ENCODE measurements at regions not wholly inside any gene's neighbourhood (a gene's known extent, or its start where the extent isn't known, plus 50 kb on each side); places are given as distances from the start of the nearest gene placed in this dataset.
"Not testable (repeated sequence)": the region's sequence is repeated elsewhere in the genome, so short reads cannot be mapped to it uniquely, and the experiment has no call there.

DNA sequence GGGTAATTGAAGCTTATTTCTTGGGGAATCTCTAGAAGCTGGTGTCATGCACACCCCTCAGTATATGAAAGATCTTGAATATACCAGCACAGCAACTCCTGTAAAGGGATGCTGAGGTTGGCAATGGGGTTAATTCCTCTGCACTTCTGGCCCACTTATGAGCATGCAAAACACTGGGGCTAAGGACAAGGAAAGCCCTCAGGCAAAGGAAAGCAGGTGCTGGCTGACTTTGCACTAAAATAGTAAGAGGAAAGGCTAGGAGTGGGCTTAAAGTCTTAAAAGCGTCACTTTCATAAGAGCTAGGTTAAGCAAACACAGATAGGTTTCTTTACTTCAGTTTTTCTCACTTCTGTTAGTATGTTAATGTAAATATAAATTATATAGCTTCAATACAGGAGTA lies 572.6 kb upstream of the LUZP2 start:
- H3K27me3 Mint-ChIP-seq (ENCODE audit: low read depth, poor library complexity) = peaks cover 3% of the 10 kb centered on the region
- no peaks in the 10 kb centered on the region for H3K9me3 Mint-ChIP-seq

DNA sequence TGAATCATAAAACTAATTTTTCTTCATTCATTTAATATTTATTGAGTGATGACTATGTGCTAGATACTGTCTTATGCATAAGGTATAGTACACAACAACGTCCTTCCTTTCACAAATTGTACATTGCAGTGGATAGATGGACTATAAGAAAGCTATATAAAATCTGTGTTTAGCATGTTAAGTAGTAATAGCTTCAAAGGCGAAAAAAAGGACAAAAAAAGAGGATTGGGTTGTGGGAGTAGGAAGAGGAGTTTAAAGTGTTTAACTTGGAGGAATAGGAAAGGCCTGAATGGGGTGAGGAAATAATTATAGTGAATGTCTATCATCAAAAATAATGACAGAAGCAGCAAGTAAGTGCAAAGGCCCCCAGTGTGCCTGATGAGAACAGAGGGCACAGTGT lies 565.4 kb upstream of the LUZP2 start:
- DNase-seq = no peak
- TF ChIP-seq, protein P1, sequence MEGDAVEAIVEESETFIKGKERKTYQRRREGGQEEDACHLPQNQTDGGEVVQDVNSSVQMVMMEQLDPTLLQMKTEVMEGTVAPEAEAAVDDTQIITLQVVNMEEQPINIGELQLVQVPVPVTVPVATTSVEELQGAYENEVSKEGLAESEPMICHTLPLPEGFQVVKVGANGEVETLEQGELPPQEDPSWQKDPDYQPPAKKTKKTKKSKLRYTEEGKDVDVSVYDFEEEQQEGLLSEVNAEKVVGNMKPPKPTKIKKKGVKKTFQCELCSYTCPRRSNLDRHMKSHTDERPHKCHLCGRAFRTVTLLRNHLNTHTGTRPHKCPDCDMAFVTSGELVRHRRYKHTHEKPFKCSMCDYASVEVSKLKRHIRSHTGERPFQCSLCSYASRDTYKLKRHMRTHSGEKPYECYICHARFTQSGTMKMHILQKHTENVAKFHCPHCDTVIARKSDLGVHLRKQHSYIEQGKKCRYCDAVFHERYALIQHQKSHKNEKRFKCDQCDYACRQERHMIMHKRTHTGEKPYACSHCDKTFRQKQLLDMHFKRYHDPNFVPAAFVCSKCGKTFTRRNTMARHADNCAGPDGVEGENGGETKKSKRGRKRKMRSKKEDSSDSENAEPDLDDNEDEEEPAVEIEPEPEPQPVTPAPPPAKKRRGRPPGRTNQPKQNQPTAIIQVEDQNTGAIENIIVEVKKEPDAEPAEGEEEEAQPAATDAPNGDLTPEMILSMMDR (IDR thresholded peaks at IDR 0.05) = no peak
- Mint-ChIP-seq H3K9me3 (peaks cover 23% of the 10 kb centered on the region), H3K27me3 (ENCODE audit: low read depth, poor library complexity) (no peaks in the 10 kb centered on the region), H3K4me3 (no peak overlapping the region), H3K27ac (no peak overlapping the region), H3K4me1 (no peaks in the 10 kb centered on the region), H3K36me3 (ENCODE audit: low read depth) (peaks cover 4% of the 10 kb centered on the region)

More for the DNA sequence above, 572.6 kb upstream of the LUZP2 start:
- Mint-ChIP-seq H3K27ac (no peak overlapping the region), H3K4me1 (no peaks in the 10 kb centered on the region), H3K4me3 (no peak overlapping the region), H3K36me3 (ENCODE audit: low read depth) (no peaks in the 10 kb centered on the region)
- TF ChIP-seq, protein P1 (IDR thresholded peaks at IDR 0.05) = no peak
- DNase-seq = no peak

DNA sequence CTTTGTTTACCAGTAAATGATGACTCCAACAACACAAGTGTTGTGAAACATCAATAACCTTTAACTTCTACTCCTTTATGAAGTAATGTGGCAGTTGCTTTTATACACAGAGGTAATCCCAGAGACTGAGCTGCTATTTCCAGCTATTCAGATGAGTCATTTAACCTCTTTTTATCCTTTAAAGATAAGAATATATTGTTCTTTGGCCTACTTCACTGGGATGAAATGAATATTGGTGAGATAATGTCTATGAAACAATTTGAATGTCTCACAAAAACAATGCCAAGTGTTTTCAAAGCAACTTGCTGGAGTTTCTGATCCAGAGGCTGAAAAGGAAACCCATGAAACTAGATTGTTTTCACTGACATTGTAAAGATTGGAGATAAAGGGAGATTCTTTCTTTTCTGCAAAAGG lies 564.4 kb upstream of the LUZP2 start:
- no peak for DNase-seq
- no peak overlapping the region for H3K27ac Mint-ChIP-seq

DNA sequence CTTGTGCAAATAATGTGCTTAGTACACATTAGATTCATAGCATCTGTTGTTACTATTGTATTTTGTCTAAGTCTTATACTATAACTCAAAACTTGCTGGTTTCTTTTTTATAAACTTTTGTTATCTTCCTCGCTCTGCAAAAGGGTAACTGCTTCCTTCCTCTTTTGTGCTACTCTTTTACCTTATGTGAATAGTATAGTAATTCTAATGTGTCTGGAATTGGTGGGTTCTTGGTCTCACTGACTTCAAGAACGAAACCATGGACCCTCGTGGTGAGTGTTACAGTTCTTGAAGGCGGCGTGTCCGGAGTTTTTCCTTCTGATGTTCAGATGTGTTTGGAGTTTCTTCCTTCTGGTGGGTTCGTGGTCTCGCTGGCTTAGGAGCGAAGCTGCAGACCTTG lies 563.1 kb upstream of the LUZP2 start:
- H3K4me3 Mint-ChIP-seq = no peak overlapping the region
- no peak for DNase-seq
- TF ChIP-seq, protein P1 (IDR thresholded peaks at IDR 0.05) = no peak
- no peaks in the 10 kb centered on the region for H3K27me3 Mint-ChIP-seq (ENCODE audit: low read depth, poor library complexity)
- peak overlapping the region; percentile 39 for H3K27ac Mint-ChIP-seq
- H3K9me3 Mint-ChIP-seq = peaks cover 23% of the 10 kb centered on the region
- H3K4me1 Mint-ChIP-seq = no peaks in the 10 kb centered on the region
- peaks cover 4% of the 10 kb centered on the region for H3K36me3 Mint-ChIP-seq (ENCODE audit: low read depth)

More for the DNA sequence above, 564.4 kb upstream of the LUZP2 start:
- Mint-ChIP-seq H3K9me3 (peaks cover 23% of the 10 kb centered on the region), H3K36me3 (ENCODE audit: low read depth) (peaks cover 4% of the 10 kb centered on the region), H3K4me3 (no peak overlapping the region), H3K27me3 (ENCODE audit: low read depth, poor library complexity) (no peaks in the 10 kb centered on the region), H3K4me1 (no peaks in the 10 kb centered on the region)
- TF ChIP-seq, protein P1 (IDR thresholded peaks at IDR 0.05) = no peak

DNA sequence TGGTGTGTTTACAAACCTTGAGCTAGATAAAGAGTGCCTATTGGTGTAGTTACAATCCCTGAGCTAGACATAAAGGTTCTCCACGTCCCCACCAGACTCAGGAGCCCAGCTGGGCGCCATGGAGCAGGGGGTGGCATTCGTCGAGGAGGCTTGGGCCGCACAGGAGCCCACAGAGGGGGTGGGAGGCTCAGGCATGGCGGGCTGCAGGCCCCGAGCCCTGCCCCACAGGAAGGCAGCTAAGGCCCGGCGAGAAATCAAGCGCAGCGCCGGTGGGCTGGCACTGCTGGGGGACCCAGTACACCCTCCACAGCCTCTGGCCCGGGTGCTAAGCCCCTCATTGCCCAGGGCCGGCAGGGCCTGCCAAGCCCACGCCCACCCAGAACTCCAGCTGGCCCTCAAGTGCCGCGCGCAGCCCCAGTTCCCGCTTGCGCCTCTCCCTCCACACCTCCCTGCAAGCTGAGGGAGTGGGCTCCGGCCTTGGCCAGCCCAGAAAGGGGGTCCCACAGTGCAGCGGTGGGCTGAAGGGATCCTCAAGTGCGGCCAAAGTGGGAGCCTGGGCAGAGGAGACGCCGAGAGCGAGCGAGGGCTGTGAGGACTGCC lies 562.1 kb upstream of the LUZP2 start:
- H3K36me3 Mint-ChIP-seq (ENCODE audit: low read depth); H3K4me1 Mint-ChIP-seq; H3K4me3 Mint-ChIP-seq; H3K27me3 Mint-ChIP-seq (ENCODE audit: low read depth, poor library complexity); DNase-seq; H3K27ac Mint-ChIP-seq: not testable (repeated sequence)
- H3K9me3 Mint-ChIP-seq = peaks cover 24% of the 10 kb centered on the region

DNA sequence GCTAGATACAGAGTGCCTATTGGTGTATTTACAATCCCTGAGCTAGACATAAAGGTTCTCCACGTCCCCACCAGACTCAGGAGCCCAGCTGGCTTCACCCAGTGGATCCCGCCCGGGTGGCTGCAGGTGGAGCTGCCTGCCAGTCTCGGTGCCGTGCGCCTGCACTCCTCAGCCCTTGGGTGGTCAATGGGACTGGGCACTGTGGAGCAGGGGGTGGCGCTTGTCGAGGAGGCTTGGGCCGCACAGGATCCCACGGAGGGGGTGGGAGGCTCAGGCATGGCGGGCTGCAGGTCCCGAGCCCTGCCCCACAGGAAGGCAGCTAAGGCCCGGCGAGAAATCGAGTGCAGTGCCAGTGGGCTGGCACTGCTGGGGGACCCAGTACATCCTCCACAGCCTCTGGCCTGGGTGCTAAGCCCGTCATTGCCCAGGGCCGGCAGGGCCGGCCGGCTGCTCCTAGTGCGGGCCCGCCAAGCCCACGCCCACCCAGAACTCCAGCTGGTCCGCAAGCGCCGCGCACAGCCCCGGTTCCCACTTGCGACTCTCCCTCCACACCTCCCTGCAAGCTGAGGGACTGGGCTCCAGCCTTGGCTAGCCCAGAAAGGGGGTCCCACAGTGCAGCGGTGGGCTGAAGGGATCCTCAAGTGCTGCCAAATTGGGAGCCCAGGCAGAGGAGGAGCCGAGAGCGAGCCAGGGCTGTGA lies 554.6 kb upstream of the LUZP2 start:
- not testable (repeated sequence) for H3K36me3 Mint-ChIP-seq (ENCODE audit: low read depth); H3K27me3 Mint-ChIP-seq (ENCODE audit: low read depth, poor library complexity); H3K4me3 Mint-ChIP-seq; DNase-seq; H3K4me1 Mint-ChIP-seq; H3K27ac Mint-ChIP-seq
- H3K9me3 Mint-ChIP-seq = peaks cover 14% of the 10 kb centered on the region

DNA sequence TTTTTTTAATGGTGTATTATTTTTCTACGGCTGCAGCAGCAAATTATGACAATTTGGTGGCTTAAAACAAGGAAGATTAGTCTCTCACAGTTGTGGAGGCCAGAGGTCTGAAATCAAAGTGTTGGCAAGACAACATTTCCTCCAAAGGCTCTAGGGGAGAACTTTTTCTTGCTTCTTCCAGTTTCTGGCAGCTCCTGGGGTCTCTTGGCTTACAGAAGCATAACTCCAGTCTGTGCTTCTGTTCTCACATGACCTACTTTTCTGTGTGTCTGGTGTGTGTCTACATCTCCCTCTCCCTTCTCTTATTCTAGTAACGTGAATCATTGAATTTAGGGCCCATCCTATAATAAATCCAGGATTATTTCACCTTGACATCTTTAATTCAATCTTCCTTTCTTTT lies 551.9 kb upstream of the LUZP2 start:
- no peaks in the 10 kb centered on the region for H3K27me3 Mint-ChIP-seq (ENCODE audit: low read depth, poor library complexity)
- H3K36me3 Mint-ChIP-seq (ENCODE audit: low read depth) = no peaks in the 10 kb centered on the region
- H3K4me1 Mint-ChIP-seq = no peaks in the 10 kb centered on the region
- no peak overlapping the region for H3K4me3 Mint-ChIP-seq
- TF ChIP-seq, protein P1 (IDR thresholded peaks at IDR 0.05) = no peak
- peaks cover 11% of the 10 kb centered on the region for H3K9me3 Mint-ChIP-seq
- H3K27ac Mint-ChIP-seq = no peak overlapping the region
- DNase-seq = no peak
